ENCODE measurements at regions not wholly inside any gene's neighbourhood (a gene's known extent, or its start where the extent isn't known, plus 50 kb on each side); places are given as distances from the start of the nearest gene placed in this dataset.

- Mint-ChIP-seq H3K27me3 (ENCODE audit: unreplicated experiment) (no peaks in the 10 kb centered on the region), H3K36me3 (ENCODE audit: insufficient read depth, unreplicated experiment) (no peaks in the 10 kb centered on the region), H3K27ac (ENCODE audit: unreplicated experiment) (no peak overlapping the region), H3K4me1 (ENCODE audit: low read depth, unreplicated experiment) (peaks cover 20% of the 10 kb centered on the region), H3K9me3 (ENCODE audit: low read depth, unreplicated experiment) (peaks cover 5% of the 10 kb centered on the region), H3K4me3 (ENCODE audit: low read depth, unreplicated experiment) (no peak overlapping the region)
- BruUV-seq (replicated peaks) = no TSS peak
- CTCF ChIA-PET = no interaction called here
- intact Hi-C loops (cut with micrococcal nuclease; ENCODE audit: unreplicated experiment) = loop anchor here (5.0 kb wide), 1 partner anchor 182 kb away; no protein-coding TSS in a partner anchor
- no peak for DNase-seq
- no peak for TF ChIP-seq CTCF (IDR thresholded peaks at IDR 0.05; ENCODE audit: unreplicated experiment)
Measured at GRCh38 chr1:182215764-182216163, 154.3 kb upstream of the ZNF648 start.

GRCh38 chr1:182213163-182213562 lies 151.7 kb upstream of the ZNF648 start:
- intact Hi-C loops (cut with micrococcal nuclease; ENCODE audit: unreplicated experiment) = no loop called here
- Mint-ChIP-seq H3K9me3 (ENCODE audit: low read depth, unreplicated experiment) (peaks cover 2% of the 10 kb centered on the region), H3K36me3 (ENCODE audit: insufficient read depth, unreplicated experiment) (no peaks in the 10 kb centered on the region), H3K27ac (ENCODE audit: unreplicated experiment) (no peak overlapping the region), H3K4me3 (ENCODE audit: low read depth, unreplicated experiment) (no peak overlapping the region), H3K27me3 (ENCODE audit: unreplicated experiment) (no peaks in the 10 kb centered on the region), H3K4me1 (ENCODE audit: low read depth, unreplicated experiment) (peaks cover 6% of the 10 kb centered on the region)
- BruUV-seq (replicated peaks) = no TSS peak
- CTCF ChIA-PET = no interaction called here
- no peak for TF ChIP-seq CTCF (IDR thresholded peaks at IDR 0.05; ENCODE audit: unreplicated experiment)
- DNase-seq = no peak

- Mint-ChIP-seq H3K27me3 (ENCODE audit: unreplicated experiment) (no peaks in the 10 kb centered on the region), H3K9me3 (ENCODE audit: low read depth, unreplicated experiment) (peaks cover 2% of the 10 kb centered on the region), H3K4me3 (ENCODE audit: low read depth, unreplicated experiment) (no peak overlapping the region), H3K36me3 (ENCODE audit: insufficient read depth, unreplicated experiment) (no peaks in the 10 kb centered on the region), H3K4me1 (ENCODE audit: low read depth, unreplicated experiment) (no peaks in the 10 kb centered on the region), H3K27ac (ENCODE audit: unreplicated experiment) (no peak overlapping the region)
- intact Hi-C loops (cut with micrococcal nuclease; ENCODE audit: unreplicated experiment) = no loop called here
- no peak for TF ChIP-seq CTCF (IDR thresholded peaks at IDR 0.05; ENCODE audit: unreplicated experiment)
- BruUV-seq (replicated peaks) = no TSS peak
- no peak for DNase-seq
- CTCF ChIA-PET = no interaction called here
Measured at GRCh38 chr1:182211386-182211785, 149.9 kb upstream of the ZNF648 start.

GRCh38 chr1:182210417-182210816 lies 148.9 kb upstream of the ZNF648 start:
- DNase-seq = no peak
- Mint-ChIP-seq H3K4me3 (ENCODE audit: low read depth, unreplicated experiment) (no peak overlapping the region), H3K36me3 (ENCODE audit: insufficient read depth, unreplicated experiment) (no peaks in the 10 kb centered on the region), H3K4me1 (ENCODE audit: low read depth, unreplicated experiment) (no peaks in the 10 kb centered on the region), H3K27me3 (ENCODE audit: unreplicated experiment) (no peaks in the 10 kb centered on the region), H3K9me3 (ENCODE audit: low read depth, unreplicated experiment) (peaks cover 2% of the 10 kb centered on the region), H3K27ac (ENCODE audit: unreplicated experiment) (no peak overlapping the region)
- intact Hi-C loops (cut with micrococcal nuclease; ENCODE audit: unreplicated experiment) = no loop called here
- CTCF ChIA-PET = interaction anchor here (1.5 kb wide), 1 partner anchor 8 kb away, joined by 3 read pairs; no protein-coding TSS in a partner anchor
- BruUV-seq (replicated peaks) = no TSS peak
- TF ChIP-seq CTCF (IDR thresholded peaks at IDR 0.05; ENCODE audit: unreplicated experiment) = no peak

Data from Calu3 (cell line).